HG02885 (cell line): ENCODE measurements at regions not wholly inside any gene's neighbourhood (a gene's known extent, or its start where the extent isn't known, plus 50 kb on each side); places are given as distances from the start of the nearest gene placed in this dataset.
"Not testable (repeated sequence)": the region's sequence is repeated elsewhere in the genome, so short reads cannot be mapped to it uniquely, and the experiment has no call there.

Experiments used
- ATAC-seq: cut with Tn5 transposase; IDR thresholded peaks from one replicate; pipeline ENCODE4 v1.9.1; 2021; ENCODE audit warnings: mild to moderate bottlenecking; ENCODE audit not compliant: unreplicated experiment, poor library complexity

GRCh38 chr18:22828583-22828982 is 104.5 kb upstream of the RBBP8 start:
- not testable (repeated sequence) for ATAC-seq

GRCh38 chr18:22829781-22830180 is 103.3 kb upstream of the RBBP8 start:
- ATAC-seq, result no peak

GRCh38 chr18:22830511-22830910 is 102.6 kb upstream of the RBBP8 start:
- no peak for ATAC-seq

- ATAC-seq, result peak; percentile 57
These were observed 101.7 kb upstream of the RBBP8 start for GRCh38 chr18:22831441-22831904.

- ATAC-seq, result no peak
These were observed 96.2 kb upstream of the RBBP8 start for GRCh38 chr18:22836932-22837331.

DNA sequence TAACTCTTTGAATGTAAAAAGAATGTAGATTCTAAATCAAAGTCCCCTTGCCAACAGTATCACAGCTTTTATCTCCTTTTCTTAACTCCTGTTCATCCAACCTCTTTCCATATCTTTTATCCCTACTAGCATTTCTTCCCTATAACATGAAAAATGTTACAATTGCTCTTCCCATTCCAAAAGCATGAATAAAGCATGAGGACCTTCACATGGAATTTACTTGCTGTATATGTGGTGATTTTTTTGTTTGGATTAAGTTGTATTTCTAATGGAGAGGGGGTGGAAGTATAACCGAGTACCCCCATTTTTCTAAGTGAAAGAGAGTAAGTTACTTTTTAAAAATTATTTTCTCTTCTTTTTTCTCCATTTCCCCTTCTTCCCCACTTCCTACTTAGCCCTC is 94.9 kb upstream of the RBBP8 start:
- ATAC-seq, result no peak

DNA sequence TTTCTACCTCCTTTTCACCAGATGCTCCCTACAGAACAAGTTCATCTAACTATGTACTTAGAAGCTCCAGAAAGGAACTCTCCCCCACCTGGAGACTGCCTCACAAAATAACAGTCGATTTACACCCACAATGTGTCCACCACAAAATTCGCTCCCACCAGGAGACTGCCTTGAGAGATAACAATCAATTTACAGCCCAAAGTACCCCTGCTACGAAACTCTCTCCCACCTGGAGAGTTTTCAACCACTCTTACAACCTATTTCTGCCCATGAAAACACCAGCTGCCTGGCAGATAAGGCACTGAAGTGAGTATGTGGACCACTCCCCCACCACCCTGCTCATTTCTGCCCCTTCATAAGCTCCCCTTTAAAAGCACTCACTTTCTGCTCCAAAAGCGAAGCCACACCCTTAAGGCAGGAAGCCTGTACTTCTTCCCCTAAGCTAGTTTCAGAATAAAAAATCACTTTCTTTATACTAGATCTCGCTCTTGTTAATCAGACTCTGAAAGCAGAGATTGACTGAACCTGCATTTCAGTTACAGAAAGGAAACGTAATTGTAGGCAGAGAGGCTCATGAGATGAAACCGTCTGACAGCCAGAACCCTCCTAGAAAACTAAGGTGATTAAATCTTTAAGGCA is 94.4 kb upstream of the RBBP8 start:
- peak; percentile 52 for ATAC-seq

- ATAC-seq, result no peak
These were observed 93.7 kb upstream of the RBBP8 start for GRCh38 chr18:22839340-22839821.

DNA sequence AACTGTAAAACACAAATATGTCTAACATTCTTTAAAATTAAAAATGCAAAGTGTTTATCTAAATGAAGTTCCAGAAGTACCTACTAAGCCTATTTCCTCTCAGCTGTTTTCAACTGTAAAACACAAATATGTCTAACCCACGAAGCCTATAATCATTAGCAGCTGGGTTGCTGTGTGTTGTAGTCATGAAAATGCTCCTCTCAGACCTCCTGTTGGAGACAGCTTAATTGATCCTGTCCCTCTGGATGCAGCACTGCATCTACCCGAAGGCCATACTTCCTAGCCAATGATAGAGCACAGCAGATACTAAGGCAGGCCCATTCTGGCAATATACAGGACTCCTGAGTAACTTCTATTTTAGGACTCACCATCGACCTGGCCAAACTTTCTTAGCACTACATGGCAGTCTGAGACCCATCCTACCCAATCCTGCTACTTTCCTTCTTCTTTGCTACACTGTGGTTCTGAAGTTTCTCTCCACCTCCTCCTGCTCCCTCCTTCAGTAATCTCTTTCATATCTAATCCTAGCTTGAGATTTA is 92.5 kb upstream of the RBBP8 start:
- no peak for ATAC-seq

DNA sequence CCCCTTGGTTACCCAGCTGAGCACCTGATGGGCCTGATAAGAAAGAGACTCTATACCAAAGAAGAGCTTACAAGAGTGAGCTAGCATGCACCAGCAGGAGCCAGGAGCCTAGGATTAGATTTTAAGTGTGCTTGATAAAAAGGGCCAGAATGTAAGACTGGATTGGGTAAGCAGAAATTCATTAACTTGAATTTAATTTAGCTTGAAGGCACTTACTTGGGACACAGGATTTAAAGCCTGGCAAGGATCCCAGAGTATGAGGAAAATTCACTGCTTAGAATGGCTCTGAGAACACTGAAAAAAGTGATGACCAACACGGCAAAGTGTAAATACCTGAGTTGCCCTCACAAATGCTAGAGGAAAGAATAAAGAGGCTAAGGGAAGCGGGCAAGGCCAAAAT is 91.3 kb upstream of the RBBP8 start:
- ATAC-seq, result no peak

DNA sequence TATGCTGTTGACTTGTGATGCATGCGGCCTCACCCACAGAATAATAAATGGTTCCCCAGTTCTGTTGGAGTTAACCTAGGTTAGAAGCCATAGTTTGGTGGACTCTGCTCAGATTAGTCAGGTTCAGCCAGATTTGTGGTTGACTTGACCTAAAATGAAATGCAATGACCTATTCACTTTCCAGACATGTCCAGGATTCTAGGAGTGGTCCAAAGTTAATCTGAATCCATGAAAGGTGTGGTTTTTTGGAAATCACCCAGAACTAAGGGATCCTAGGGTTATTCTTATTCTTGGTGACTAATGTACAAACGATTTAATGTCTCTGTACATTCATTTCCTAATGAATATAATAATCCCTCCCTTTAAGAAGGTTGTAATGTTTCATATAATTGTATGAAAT is 88.9 kb upstream of the RBBP8 start:
- ATAC-seq, result no peak

GRCh38 chr18:22844628-22845027 is 88.5 kb upstream of the RBBP8 start:
- ATAC-seq, result no peak

- no peak for ATAC-seq
These were observed 86.9 kb upstream of the RBBP8 start for GRCh38 chr18:22846088-22846683.

- no peak for ATAC-seq
These were observed 86.4 kb upstream of the RBBP8 start for GRCh38 chr18:22846697-22847096.

GRCh38 chr18:22847392-22847791 is 85.7 kb upstream of the RBBP8 start:
- ATAC-seq, result no peak

DNA sequence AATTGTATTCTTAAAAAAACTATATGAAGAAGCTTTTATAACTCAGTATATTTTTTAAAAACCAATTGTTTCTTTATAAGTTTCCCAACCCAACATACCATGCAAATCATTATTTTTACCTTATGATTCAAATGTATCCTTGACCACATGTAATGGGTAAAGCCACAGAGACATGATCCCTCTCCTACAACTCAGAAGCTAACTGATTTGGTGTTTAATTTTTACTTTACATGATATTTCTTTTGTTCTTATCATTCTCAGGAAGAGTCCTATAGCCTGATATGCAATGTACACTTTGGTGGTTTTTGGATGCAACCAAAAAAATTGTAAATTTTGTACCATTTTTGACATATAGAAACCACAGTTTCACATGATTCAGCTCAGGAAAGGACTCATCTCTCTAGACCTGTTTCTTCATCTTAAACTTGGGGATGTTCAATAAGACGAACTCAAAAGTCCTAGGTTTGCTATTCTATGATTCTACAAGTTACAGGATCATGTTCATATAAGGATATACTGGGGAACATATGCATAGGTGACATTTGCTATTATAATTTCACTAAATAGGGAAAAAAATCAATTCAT is 85.2 kb upstream of the RBBP8 start:
- no peak for ATAC-seq

DNA sequence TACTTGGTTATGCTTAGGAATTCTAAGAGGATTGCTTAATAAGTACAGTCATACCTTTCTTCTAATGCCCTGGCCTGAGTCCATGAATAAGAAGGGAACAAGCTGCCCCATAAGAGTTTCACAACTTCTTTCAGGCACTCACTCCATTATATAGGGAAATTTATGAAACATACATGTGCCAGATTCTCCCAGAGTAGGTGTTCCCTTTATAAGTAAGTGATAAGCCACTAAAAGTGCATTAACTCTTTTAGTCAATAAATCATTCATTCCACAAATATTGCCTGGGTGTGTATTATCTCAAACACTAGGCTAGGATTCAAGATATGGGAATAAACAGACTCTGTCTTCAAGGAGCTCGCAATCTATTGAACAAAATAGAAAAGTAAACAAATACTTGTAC is 84.5 kb upstream of the RBBP8 start:
- no peak for ATAC-seq

DNA sequence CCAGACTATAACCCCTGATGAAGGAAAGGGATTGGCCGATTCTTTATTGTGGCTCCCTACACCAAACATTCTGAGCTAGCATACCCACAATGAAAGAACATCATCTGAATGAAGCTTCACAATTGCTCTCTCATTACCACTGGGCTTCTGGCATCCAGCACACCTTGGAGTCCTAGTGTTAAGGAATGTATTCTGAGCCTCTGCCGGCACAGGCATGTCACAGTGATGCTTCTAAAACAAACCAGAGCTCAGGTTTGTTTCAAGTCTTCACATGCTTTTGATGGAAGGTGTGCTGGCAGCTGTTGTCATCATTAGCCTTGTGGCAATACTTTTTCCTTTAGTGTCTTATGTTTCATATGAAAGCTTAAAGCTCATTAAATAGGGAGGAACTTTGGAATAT is 76.3 kb upstream of the RBBP8 start:
- no peak for ATAC-seq

DNA sequence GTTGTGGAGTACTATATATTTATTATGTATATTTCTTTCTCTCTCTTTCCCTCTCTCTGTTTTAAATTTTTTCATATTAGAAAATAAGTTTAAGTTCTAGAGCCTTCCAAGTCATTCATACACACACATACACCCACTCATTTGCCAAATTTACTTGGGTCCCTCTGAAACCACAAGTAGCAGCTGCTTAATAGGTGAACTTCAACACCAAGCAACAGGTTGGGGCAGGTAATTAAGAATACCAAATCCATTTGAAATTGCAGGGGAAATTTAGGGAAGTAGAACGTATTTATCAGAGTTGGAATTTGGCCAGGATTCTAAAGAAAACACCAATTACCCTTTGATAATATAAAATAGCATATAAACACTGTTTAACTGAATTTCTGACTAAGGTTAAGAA is 75.0 kb upstream of the RBBP8 start:
- no peak for ATAC-seq

GRCh38 chr18:22860807-22861206 is 72.3 kb upstream of the RBBP8 start:
- no peak for ATAC-seq

DNA sequence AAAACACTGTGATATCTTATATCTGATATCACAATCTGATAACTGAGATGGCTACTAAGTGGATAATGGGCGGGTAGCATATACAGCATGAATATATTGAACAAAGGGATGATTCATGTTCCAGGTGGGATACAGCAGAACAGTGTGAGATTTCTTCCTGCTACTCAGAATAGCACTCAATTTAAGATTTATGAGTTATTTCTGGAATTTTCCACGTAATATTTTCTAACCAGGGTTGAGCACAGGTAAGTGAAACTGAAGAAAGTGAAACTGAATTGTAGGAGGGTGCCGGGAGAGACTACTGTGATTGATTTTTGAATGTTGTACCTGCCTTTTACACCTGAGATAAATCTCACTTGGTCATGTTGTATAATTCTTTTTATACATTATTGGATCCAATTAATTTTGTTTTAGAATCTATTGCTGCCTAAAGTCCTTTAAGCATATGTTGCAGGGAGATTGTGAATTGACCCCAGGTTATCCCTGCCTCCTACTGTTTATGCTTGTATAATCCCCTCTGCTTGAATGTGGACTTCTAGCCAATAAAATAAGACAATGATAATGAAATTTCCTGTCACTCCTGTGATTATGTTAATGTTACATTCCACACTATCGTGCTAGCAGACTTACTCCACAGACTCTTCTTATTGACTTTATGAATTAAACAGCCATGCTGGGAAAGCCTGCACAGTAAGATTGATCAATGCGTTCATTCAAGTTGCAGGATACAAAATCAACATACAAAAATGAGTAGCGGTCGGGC is 67.6 kb upstream of the RBBP8 start:
- ATAC-seq, result no peak
